D721Med (cell line): ENCODE measurements at regions not wholly inside any gene's neighbourhood (a gene's known extent, or its start where the extent isn't known, plus 50 kb on each side); places are given as distances from the start of the nearest gene placed in this dataset.

Experiments
- DNase-seq: peaks from one replicate; pipeline ENCODE4 v3.0.0; 2011; ENCODE audit warnings: low spot score; ENCODE audit not compliant: insufficient read length
- FAIRE-seq: peaks from 2 replicates; lab custom pipeline; 2011; peaks lifted over from hg19 to GRCh38; lab: Jason Lieb, UNC
- TF ChIP-seq, protein P1 (sequence below): IDR thresholded peaks from 2 replicates; pipeline ENCODE4 v1.5.1; 2012; ENCODE audit warnings: mild to moderate bottlenecking, control low read depth; ENCODE audit not compliant: insufficient read depth; ENCODE audit errors: missing control alignments

DNA sequence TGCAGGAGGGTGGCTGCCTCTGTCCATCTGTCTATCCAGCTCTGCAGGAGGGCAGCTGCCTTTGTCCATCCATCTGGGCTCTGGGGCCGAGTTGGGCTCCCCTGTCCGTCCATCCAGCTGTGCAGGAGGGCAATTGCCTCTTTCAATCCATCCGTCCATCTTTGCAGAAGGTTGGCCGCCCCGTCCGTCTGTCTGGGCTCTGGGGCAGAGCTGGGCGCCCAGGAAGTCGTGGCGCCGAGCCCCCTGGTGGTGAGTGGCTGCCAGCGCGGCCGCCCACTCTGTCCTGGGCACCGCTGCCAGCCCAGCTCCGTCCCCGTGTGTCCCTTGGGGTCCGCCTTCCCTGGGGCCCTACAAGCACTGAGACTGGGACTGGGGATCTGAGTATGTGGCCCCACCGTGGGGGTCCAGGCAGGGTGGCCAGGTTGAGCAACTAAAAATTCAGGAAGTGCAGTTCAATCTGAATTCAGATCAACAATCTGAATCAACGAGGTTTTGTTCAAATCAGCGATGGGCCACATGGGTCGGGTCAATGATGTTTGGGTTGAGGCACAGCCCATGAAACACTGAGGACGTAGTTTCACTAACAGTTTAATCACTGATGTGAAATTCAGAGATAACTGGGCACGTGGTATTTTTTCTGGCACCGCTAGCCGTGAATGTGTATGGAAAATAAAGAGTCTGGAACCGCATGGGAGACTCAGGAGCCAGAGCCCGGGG is 99.1 kb upstream of the ACTRT2 start:
- TF ChIP-seq, protein P1, sequence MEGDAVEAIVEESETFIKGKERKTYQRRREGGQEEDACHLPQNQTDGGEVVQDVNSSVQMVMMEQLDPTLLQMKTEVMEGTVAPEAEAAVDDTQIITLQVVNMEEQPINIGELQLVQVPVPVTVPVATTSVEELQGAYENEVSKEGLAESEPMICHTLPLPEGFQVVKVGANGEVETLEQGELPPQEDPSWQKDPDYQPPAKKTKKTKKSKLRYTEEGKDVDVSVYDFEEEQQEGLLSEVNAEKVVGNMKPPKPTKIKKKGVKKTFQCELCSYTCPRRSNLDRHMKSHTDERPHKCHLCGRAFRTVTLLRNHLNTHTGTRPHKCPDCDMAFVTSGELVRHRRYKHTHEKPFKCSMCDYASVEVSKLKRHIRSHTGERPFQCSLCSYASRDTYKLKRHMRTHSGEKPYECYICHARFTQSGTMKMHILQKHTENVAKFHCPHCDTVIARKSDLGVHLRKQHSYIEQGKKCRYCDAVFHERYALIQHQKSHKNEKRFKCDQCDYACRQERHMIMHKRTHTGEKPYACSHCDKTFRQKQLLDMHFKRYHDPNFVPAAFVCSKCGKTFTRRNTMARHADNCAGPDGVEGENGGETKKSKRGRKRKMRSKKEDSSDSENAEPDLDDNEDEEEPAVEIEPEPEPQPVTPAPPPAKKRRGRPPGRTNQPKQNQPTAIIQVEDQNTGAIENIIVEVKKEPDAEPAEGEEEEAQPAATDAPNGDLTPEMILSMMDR, result peak; percentile 32
- FAIRE-seq (no peak), DNase-seq (no peak)

DNA sequence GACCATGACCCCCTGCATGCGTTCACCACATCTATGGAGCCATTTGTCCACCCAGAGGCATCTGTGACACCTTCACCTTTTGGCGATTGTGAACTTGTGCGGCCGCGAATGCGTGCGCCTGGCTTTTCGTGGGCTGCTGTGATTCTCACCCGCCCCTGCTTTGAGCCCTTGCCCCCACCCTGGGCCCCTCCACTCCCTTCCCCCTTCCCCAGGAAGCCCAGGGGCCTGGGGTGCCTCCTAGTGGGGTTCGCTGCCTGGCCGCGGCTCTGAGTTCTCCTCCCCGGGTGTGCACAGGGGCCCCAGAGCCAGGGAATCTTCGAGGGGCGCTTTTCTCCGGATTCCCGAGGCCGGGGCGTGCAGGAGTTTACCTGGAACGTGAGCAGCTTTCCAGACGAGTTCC is 97.9 kb upstream of the ACTRT2 start:
- no peak for FAIRE-seq
- DNase-seq, result no peak
- TF ChIP-seq, protein P1, result no peak

DNA sequence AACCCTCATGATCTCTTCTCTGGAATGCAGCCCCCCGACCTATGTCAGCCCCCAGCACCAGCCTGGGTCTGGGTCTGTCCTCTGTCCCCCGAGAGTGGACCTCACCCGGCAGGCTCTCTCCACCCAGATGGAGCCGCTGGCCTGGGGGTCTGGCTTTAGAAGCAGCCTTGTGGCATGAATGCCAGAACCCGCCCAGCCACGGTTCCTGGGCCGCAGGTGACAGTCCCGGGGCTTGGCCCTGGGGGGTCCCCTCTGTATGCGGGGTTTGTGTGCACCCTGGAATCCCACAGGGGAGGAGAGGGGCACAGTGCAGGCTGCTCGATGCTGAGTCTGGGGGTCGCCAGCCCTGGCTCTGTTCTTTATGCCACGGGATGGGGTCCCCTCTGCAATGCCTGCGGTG is 96.0 kb upstream of the ACTRT2 start:
- TF ChIP-seq, protein P1, result no peak
- no peak for DNase-seq
- no peak for FAIRE-seq

DNA sequence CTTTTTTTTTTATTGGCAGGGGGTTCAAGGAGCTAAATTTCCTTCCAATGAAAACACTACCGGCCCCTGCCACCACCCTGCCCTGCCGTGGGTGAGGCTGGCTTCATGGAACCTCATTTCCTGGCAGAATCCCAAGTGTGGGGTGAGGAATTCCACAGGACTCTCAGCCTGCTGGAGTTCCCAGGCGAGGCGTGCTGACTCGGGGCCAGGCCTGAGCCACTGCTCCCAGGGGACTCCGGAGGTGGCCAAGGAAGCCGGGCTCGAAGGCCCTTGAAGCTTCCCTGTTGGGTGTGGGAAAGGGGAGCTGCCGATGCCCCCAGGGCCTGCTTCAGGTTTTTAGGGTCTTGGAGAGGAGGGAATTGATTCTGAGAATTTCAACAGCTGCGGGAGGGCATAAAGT is 95.3 kb upstream of the ACTRT2 start:
- FAIRE-seq (no peak), DNase-seq (no peak)
- TF ChIP-seq, protein P1, result no peak

DNA sequence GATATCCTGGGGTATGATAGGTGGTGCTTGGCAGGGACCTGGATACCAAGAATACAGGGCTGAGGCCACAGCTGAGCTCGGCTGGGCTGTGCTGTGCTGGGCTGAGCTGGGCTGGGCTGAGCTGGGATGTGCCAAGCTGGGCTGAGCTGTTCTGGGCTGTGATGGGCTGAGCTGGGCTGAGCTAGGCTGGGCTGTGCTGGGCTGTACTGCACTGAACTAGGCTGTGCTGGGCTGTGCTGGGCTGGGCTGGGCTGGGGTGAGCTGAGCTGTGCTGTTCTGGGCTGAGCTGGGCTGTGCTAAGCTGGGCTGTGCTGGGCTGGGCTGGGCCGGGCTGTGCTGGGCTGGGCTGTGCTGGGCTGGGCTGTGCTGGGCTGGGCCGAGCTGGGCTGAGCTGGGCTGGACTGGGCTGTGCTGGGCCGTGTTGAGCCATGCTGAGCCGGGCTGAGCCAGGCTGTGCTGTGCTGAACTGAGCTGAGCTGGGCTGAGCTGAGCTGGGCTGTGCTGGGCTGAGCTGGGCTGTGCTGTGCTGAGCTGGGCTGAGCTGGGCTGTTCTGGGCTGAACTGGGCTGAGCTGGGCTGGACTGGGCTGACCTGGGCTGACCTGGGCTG is 94.7 kb upstream of the ACTRT2 start:
- no peak for FAIRE-seq
- TF ChIP-seq, protein P1, result no peak
- DNase-seq, result no peak

DNA sequence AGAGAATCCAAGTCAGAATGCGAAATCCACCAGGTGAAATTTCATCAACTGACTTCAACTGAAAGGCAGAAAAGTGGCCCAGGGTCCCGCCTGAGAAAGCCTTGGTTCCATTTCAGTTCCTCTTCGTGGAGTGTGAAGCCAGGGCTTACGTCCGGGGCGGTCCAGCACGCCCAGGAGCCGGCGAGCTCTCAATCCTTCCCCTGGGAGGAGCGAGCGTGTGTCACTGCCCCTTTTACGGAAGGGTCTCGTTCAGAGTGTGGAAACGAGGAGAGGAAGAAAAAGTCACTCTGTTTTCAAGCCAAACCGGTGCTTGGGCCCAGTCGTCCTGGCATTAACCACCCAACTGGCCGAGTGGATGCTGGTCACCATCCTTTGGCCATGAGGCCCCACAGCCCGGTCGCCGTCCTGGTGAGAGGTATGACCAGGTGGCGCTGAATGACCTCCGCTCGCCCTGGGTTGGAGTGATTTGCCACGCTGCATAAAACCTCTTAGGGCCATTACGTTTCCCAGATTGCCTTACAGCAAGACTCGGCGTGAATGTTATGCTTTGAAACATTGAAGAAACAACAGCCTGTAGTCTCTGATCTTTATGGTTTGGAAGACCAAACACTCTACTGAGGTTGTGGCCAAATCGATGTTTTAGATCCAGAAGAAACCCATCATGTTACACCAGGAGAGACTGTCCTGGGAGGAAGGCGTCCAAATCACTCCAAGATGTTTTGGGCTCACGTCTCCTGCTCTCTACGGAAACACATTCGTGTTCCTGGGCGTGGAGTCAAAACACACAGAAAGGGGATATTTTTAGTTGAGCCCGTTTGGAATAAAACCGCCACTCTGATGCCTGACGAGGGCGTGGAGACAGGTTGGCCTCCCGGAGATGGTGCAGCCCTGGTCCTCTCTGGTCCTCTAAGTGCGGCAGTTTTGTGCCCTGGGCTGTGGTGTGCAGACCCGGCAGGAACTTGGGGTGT is 93.6 kb upstream of the ACTRT2 start:
- DNase-seq (no peak), FAIRE-seq (no peak)
- TF ChIP-seq, protein P1, result no peak
